SW480 (cell line): ENCODE measurements at regions not wholly inside any gene's neighbourhood (a gene's known extent, or its start where the extent isn't known, plus 50 kb on each side); places are given as distances from the start of the nearest gene placed in this dataset.

Source experiments
- DNase-seq: peaks from one replicate; pipeline ENCODE4 v3.0.0-alpha.2; 2016; ENCODE audit warnings: low spot score

- DNase-seq, result no peak
These were observed 80.2 kb upstream of the ACP3 start for GRCh38 chr3:132236701-132237651.

DNA sequence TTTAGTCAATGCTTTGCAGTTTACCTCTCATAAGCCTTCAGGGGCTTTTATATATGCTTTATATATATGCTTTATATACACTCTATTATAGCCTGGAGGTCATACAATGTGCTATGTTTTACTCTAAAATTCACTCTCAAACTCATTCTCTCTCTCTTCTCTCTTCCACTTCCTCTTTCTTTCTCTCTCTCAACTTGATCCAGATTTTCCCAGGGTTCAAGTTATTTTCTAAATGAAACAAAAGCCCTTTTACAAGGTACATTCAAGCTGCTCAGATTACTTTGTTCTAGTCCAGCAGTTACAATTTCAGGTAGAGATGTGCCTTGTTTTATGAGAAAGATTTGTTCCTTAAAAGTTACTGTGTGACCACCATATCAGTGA is 79.6 kb upstream of the ACP3 start:
- no peak for DNase-seq

- no peak for DNase-seq
These were observed 77.6 kb upstream of the ACP3 start for GRCh38 chr3:132239587-132239986.

DNA sequence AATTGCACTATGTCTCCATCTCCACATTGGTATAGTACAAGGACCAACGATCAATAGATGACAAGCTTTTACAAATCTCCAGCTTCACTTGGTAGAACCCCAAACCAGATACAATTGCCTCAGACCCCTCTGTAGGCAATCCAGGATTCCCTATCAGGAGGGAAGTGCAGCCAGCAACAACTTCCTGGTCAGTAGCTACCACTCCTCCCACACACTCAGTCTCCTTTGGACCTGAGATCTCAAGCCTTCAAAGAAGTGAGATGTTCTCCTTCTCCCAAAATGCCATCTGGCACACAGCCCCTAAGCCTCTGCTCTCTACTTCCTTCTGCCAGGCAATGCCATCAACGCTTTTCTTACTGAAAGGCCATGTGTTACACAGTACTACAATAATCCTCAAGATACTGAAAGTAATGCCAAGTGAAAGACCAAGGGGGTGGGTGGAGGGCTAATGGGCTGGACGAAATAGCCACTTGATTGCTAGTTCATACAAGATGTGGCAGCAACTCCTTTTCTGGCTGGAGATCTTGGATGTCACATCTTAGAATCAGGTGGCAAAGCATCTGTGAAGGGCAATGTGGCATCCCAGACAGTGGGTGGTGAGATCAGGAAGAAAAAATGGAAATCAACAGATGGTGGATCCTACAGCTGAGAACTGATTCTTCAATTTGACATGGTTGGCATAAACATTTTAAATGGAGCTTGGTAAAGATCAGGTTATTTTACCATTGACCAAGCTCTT is 75.3 kb upstream of the ACP3 start:
- no peak for DNase-seq

DNA sequence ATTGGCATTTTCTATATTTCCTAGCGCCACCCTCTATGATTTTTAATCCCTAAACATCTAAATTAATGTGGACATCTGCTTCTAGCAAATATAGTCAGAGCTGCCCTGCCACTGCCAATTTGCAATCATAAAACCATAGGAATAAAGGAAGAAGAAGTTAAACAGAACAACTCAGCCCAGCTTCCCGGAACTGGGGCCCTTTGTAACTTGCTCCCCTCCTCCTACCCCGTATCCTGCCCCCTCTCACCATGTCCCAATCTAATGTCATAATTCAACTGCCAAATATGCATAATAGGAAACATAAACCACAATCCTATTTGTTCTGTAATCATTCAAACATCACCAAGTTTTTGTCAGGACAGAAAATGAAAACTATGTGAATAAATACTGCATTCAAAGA is 74.4 kb upstream of the ACP3 start:
- DNase-seq, result no peak

GRCh38 chr3:132245552-132246142 is 71.6 kb upstream of the ACP3 start:
- no peak for DNase-seq

- no peak for DNase-seq
These were observed 71.0 kb upstream of the ACP3 start for GRCh38 chr3:132246212-132246611.

- no peak for DNase-seq
These were observed 70.0 kb upstream of the ACP3 start for GRCh38 chr3:132247211-132247610.

- no peak for DNase-seq
These were observed 68.7 kb upstream of the ACP3 start for GRCh38 chr3:132248490-132248889.

DNA sequence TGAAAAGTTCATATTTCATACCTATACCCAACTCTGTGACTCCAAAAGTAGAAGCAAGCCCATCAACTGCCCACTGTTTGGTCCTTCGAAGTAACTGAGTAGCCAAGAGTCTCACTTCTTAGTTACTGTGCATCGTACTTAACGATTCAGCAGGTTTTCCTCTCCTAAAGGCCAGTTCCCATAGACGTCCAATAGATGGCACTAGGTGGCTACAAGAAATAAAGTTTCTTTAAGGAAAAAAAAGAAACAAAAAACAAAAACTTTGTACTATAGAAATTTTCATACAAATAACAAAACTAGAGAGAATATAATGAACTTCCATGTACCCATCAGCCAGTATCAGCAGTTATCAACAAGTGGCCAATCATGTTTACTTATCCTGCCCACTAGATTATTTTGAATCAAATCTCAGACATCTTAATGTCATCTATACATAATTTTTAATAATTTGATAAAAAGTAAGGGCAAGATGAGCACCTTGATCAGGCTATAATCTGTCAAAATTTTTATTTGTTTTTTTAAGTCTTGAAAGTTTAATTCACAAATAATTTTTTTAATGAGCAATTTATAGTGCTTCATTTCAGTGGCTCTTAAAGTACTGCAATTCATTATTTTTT is 63.8 kb upstream of the ACP3 start:
- peak; percentile 51 for DNase-seq

DNA sequence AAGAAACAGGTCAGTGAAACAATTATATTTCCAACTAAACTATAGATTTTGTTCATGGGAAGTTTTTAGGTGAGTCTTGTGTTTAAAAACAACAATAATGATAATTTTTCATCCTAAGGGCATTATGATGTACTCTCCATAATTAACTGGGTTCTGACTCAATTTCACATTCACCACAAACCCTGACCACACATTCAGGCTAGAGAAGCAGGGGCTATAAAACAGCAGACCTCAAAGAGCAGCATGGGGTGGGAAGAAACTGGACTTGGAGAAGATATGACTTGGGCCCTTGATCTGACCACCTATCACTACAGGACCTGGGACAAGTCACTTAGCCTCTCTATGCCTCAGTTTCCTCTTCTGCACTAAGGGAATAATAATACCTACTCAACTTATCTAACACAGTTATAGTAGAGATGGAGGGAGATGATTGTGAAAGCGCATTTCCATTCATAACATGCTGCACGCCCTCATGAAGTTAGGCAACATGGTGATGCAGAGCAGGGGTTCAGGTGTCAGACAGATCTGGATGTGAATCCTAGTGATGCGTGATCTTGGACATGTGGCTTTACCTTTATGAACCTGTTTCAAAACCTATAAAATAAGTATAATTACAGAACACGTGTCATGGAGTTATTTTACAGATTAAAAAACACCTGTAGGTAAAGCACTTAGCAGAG is 63.0 kb upstream of the ACP3 start:
- no peak for DNase-seq

GRCh38 chr3:132255041-132255745 is 62.0 kb upstream of the ACP3 start:
- DNase-seq, result no peak

GRCh38 chr3:132256989-132257388 is 60.2 kb upstream of the ACP3 start:
- DNase-seq, result peak; percentile 31

GRCh38 chr3:132261506-132261905 is 55.7 kb upstream of the ACP3 start:
- no peak for DNase-seq

DNA sequence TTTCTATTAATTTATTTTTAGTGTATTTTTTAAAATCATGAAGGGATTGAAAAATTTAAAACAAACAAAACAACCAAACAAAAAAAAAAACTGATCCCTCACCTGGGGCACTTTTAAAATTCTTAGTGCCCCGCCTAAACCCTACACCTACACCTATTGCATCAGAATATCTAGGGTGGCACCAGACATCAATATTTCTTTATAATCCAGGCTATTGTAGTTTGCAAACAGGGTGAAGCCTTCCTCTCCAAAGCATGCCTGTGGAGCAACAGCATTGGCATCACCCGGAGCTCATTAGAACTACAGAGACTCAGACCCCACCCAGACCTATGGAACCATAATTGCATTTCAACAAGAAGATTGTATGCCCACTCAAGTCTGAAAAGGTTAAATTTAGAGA is 54.9 kb upstream of the ACP3 start:
- no peak for DNase-seq

- DNase-seq, result no peak
These were observed 54.3 kb upstream of the ACP3 start for GRCh38 chr3:132262956-132263355.

DNA sequence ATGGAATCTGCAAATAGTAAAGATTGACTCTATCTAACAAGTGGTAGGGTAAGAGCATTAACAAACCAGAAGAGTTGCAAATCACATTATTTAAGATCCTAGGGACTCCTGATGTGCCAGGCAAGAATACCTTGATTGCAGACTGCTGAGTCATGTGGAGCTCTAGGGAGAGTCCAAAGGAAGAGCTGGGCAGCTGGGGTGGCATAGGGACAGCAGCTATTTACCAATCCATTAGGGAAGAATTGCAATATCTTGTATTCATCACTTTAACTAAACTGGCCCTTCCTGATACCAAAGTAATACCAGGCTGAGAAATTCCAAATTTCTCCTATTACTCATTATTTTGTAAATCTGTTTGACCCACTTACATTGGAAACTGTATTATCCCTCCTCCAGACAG is 52.2 kb upstream of the ACP3 start:
- no peak for DNase-seq

GRCh38 chr3:132265488-132265887 is 51.7 kb upstream of the ACP3 start:
- no peak for DNase-seq

DNA sequence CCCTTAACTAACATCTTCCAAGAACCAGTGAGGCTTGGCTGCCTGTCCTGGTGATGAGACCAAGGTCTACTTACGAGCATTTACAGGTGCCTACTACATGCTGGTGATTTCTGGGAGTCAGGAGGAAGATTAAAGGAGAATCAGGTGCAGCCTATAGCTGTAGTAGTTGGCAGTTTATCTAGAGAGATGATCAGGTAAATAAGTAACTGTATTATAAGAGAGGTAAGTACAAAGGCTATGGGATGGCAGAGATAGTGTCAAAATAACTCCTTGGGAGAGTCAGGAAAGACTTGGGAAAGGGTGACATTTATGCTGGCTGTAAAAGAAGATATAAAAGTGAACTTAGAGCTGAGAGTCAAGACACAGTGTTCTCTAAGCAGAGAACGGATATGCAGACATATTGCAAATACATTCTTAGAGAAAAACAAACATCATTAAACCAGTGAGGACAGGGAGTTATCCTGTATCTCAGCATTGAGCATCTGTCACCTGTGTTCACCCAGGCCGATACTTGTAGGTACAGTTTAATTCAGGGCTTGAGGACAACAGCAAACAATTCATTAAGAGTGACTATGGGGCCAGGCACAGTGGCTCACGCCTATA is 49.7 kb upstream of the ACP3 start:
- DNase-seq, result no peak
